NCI-H345 treated with DMSO at 0.1 percent for 48 hours (cell line): ENCODE measurements at regions not wholly inside any gene's neighbourhood (a gene's known extent, or its start where the extent isn't known, plus 50 kb on each side); places are given as distances from the start of the nearest gene placed in this dataset.
"Not testable (repeated sequence)": the region's sequence is repeated elsewhere in the genome, so short reads cannot be mapped to it uniquely, and the experiment has no call there.

Experiments
- DNase-seq: peaks from one replicate; lab custom pipeline; 2025; ENCODE audit not compliant: unreplicated experiment; lab: John Stamatoyannopoulos, UW

DNA sequence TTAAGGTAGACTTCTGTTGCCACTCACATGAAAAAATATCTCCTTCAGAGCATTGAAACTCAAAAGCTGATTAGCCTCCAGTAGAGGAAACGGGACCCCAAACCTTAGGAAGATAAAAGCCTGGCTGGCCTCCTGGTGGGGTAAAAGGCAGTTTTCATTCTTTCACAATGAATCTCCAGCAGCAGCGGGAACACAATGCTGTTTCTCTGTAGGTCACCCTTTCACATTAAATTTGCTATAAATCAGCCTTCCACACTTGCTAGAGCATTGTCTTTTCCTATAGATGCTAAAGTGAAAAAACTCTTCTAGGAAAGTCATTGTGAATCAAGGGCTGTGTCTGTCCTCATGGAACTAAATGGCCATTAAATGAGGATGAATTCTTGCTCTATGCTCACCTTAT lies 207.3 kb upstream of the MAGEB2 start:
- no peak for DNase-seq

DNA sequence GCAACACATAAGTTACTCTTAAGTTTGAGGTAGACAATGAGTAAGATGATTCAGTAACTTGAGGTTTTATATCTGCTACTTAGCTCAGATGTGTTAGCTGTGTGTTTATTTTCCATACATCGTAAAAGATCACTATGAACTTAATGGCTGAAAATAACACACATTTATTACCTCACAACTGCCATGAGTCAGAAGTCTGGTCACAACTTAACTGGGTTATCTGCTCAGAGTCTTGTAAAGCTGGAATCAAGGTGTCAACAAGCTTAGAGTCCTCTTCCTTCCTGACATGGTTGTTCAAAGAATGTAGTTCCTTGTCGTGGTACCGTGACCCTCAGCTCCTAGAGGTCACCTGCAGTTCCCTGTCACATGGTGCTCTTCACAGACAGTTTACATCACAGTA lies 204.9 kb upstream of the MAGEB2 start:
- DNase-seq = no peak

DNA sequence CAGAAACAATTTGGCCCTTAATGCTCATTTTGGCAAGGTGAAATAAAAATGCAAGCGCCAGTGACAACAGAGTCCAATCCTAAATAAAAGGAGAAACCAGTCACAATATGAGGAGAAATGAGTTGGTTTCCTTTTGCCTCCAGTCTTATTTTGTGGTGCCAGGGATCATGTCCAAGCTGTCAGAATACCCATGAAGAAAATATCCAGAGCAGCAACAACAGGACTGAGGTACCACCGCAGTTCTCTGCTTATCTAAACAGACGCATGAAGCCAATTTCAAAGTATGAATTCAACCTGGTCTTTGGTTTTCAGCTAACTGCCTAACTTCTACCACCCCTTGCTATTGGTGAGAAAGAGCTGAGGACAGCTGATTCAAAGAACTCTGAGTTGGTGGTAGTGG lies 199.9 kb upstream of the MAGEB2 start:
- DNase-seq = no peak

- DNase-seq = no peak
These were observed 187.7 kb upstream of the MAGEB2 start for GRCh38 chrX:30027636-30028035.

- DNase-seq = not testable (repeated sequence)
These were observed 179.0 kb upstream of the MAGEB2 start for GRCh38 chrX:30036406-30036805.

- no peak for DNase-seq
These were observed 175.6 kb upstream of the MAGEB2 start for GRCh38 chrX:30039768-30040167.

- DNase-seq = no peak
These were observed 154.6 kb upstream of the MAGEB2 start for GRCh38 chrX:30060718-30061117.

DNA sequence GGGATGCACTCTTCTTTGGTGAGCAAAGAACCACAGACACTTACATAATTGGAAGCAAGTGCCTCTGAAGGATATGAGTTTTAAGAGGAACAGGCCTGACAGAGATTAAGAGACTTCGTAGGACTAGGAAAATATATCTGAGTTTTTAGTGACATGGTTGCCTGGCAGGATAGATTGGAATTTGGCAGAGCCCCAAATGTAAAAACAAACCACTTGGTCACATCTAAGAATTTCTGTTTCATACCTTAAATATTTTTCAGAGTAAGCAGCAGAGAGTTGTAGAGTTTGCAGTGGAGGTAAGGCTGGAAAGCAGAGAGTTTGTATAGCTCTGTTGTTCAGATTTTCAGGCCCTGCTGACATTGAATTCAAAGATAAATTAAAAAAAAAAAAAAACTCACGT lies 150.1 kb upstream of the MAGEB2 start:
- no peak for DNase-seq

GRCh38 chrX:30067677-30068076 lies 147.7 kb upstream of the MAGEB2 start:
- DNase-seq = no peak

GRCh38 chrX:30085571-30085970 lies 129.8 kb upstream of the MAGEB2 start:
- no peak for DNase-seq

GRCh38 chrX:30111431-30111830 lies 103.9 kb upstream of the MAGEB2 start:
- no peak for DNase-seq

DNA sequence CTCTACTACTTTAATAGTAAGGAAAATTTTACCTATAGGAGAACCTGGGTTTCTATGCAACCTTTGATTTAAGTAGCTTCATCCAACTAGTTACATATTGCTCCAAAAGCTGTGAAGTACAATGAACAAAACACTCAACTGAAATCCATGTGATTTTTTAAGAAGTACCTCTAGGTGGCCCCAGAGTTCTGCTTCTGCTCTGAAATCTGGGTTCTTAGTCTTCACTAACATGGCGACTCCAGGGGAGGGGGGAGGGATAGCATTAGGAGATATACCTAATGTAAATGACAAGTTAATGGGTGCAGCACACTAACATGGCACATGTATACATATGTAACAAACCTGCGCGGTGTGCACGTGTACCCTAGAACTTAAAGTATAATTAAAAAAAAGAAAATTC lies 73.4 kb upstream of the MAGEB2 start:
- DNase-seq = peak; percentile 19

- DNase-seq = no peak
These were observed 71.1 kb upstream of the MAGEB2 start for GRCh38 chrX:30144221-30144620.

DNA sequence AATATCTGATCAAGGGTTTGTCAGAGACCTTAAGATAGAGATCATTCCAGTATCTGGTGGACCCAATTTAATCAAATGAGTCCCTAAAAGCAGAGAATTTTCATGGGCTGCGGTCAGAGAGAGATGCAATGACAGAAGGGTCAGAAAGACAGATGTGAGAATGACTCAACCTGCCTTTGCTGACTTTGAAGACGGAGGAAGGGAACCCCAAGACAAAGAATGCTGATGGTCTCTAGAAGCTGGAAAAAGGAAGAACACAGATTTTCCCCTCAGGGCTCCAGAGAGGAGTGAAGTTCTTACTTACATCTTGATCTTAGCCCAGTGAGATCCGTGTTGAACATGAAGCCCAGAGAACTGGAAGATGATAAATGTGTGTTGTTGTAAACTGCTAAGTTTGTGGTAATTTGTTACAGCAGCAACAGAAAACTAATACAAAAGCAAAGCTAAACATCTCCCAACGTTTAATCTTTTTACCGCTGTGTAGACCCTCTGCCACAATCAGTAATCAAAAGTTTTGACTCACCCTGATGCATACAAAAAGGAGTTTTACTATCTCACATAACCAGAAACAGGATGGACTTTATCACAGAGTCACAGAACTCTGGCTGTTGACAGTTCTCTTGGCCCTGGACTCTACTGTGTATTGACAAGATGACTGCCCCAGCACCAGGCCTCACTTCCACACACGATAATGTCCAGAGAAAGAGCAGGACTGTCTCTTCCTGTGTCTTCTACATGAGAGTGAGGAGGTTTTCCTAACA lies 70.2 kb upstream of the MAGEB2 start:
- DNase-seq = no peak

- no peak for DNase-seq
These were observed 67.2 kb upstream of the MAGEB2 start for GRCh38 chrX:30147996-30148643.

GRCh38 chrX:30149206-30149605 lies 66.2 kb upstream of the MAGEB2 start:
- not testable (repeated sequence) for DNase-seq

GRCh38 chrX:30150196-30150895 lies 65.0 kb upstream of the MAGEB2 start:
- DNase-seq = no peak

- no peak for DNase-seq
These were observed 63.4 kb upstream of the MAGEB2 start for GRCh38 chrX:30151964-30152363.

DNA sequence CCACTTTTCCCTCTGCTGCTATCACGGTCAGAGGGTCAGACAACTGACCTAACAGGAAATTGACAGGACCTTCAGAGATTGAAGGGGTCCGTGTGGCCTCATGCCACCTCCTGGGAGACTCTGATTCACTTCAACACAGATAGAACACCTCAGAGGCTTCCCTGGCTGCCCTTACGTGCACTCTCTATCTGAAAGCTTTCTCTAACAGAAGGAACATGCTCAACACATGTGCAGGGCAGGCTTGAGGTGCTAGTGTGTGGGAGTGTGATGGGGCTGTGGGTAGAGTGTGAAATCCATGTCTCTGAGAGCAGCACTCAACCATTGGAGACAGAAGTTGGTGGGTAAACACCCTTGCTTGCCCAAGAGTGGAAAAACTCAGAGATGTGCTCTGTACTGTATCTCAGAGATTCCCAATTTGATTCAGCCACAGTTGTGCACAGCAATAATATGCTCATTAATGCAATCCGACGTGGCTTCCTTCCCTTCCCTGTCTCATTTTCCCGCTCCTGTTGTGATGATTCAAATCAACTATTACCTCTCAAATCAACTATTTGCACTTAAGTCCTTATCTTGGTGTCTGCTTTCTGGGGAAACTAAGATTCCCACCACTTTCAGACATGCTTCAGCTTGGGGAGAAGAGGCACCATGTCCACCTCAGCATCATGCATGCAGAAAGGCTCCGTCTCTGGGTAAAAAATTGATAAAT lies 62.0 kb upstream of the MAGEB2 start:
- DNase-seq = no peak

GRCh38 chrX:30153881-30154260 lies 61.5 kb upstream of the MAGEB2 start:
- no peak for DNase-seq

DNA sequence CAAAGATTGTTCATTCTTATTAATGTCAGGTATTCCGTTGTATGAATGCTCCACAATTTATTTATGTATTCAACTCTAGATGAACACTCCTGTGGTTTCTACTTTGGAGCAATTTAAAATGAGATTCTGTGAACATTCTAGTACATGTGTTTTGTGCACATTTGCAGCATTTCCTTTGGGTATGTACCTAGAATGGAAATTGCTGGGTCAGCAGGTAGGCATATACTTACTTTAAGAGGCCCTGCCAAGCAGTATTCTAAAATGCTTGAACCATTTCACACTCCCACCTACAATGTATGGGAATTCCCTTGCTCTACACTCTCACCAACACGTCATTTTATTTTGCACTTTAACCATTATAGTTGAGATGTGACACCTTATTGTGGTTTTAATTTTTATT lies 59.4 kb upstream of the MAGEB2 start:
- no peak for DNase-seq
